ENCODE measurements at regions not wholly inside any gene's neighbourhood (a gene's known extent, or its start where the extent isn't known, plus 50 kb on each side); places are given as distances from the start of the nearest gene placed in this dataset.

DNA sequence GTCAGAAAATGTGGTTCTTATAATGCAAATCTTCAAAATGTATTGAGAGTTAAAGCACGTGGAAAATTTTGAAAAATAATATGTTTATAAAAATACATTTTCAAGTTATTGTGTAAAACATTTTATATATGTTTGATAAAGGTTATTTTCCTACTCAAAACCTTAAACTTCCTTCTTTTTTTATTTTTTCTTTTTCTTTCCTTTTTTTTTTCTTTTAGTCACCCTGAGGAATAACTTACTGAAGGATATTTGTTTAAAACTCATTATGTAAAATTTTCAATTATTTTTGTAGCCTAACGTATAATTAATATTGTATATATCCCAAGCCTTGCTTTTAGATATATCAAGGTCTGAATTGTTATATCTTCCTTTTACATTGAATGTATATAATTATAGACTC, 346.8 kb upstream of the GYPC start:
- no peaks in the 10 kb centered on the region for H3K36me3 ChIP-seq (replicated peaks; ENCODE audit: insufficient read depth, low read length)
- TF ChIP-seq EZH2 (optimal IDR thresholded peaks at IDR 0.05; ENCODE audit: low read depth, low read length), result no peak
- TF ChIP-seq, protein P1, sequence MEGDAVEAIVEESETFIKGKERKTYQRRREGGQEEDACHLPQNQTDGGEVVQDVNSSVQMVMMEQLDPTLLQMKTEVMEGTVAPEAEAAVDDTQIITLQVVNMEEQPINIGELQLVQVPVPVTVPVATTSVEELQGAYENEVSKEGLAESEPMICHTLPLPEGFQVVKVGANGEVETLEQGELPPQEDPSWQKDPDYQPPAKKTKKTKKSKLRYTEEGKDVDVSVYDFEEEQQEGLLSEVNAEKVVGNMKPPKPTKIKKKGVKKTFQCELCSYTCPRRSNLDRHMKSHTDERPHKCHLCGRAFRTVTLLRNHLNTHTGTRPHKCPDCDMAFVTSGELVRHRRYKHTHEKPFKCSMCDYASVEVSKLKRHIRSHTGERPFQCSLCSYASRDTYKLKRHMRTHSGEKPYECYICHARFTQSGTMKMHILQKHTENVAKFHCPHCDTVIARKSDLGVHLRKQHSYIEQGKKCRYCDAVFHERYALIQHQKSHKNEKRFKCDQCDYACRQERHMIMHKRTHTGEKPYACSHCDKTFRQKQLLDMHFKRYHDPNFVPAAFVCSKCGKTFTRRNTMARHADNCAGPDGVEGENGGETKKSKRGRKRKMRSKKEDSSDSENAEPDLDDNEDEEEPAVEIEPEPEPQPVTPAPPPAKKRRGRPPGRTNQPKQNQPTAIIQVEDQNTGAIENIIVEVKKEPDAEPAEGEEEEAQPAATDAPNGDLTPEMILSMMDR (IDR thresholded peaks at IDR 0.05; ENCODE audit: low read length), result no peak
- H4K20me1 ChIP-seq (ENCODE audit: insufficient read depth, low read length), result no peaks in the 10 kb centered on the region
- no peak overlapping the region for H3K4me3 ChIP-seq (ENCODE audit: low read length)
- H3K9me2 ChIP-seq (replicated peaks; ENCODE audit: insufficient read depth, low read length), result no peaks in the 10 kb centered on the region
- H3K4me2 ChIP-seq (ENCODE audit: low read depth, low read length), result no peak overlapping the region
- no peak overlapping the region for H3K27ac ChIP-seq (ENCODE audit: low read length)
- H2AFZ ChIP-seq (ENCODE audit: low read length), result no peak overlapping the region
- H3K9ac ChIP-seq (ENCODE audit: low read length), result no peak overlapping the region
- no peaks in the 10 kb centered on the region for H3F3A ChIP-seq (ENCODE audit: insufficient read depth, low read length)
- H3K27me3 ChIP-seq (replicated peaks; ENCODE audit: insufficient read depth, low read length), result no peaks in the 10 kb centered on the region
- no peak for DNase-seq
- H3K9me3 ChIP-seq (replicated peaks; ENCODE audit: insufficient read depth, low read length), result no peaks in the 10 kb centered on the region
- H3K79me2 ChIP-seq (ENCODE audit: low read length), result no peaks in the 10 kb centered on the region
- H3K4me1 ChIP-seq (ENCODE audit: low read length), result no peaks in the 10 kb centered on the region

DNA sequence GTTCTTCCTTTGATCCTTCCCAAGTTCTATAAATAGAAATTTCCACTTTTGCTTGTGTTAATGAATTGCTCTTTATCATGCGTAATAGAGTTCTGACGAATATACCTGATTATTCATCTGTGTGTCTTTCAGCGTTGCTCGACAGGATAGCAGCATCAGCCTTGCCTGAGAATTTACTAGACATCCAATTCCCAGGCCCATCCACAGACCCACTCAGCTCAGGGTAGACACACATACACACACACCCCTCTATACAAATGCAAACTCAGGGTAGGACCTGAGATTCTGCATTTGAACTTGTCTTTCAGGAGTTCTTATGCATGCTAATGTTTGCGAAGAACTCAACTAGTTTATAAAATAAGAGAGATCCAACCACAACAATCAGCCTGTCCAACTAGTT, 343.4 kb upstream of the GYPC start:
- no peaks in the 10 kb centered on the region for H3F3A ChIP-seq (ENCODE audit: insufficient read depth, low read length)

DNA sequence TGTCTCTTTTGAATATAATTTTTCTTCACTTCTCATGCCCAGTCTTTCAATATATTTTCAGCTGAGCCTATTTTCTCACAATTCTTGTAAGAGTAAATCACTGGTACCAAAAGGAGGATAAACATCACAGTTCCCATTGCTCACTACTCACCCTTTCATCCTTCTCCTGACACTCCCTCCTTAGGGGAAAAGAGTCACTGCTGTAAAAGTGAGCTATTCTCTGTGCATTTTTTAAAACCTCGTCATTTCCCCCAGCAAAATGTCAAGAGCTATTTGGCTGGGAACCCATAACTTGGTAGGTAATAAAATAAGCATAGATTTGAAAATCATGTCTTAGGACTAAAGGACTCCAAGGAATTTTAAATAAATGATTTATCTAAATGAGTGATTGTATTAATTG, 340.1 kb upstream of the GYPC start:
- Histone ChIP-seq H3K27ac (ENCODE audit: low read length) (no peak overlapping the region), H3K4me2 (ENCODE audit: low read depth, low read length) (no peak overlapping the region), H2AFZ (ENCODE audit: low read length) (no peak overlapping the region), H3K79me2 (ENCODE audit: low read length) (no peaks in the 10 kb centered on the region), H3K9me3 (replicated peaks; ENCODE audit: insufficient read depth, low read length) (no peaks in the 10 kb centered on the region), H3K4me3 (ENCODE audit: low read length) (no peak overlapping the region), H4K20me1 (ENCODE audit: insufficient read depth, low read length) (no peaks in the 10 kb centered on the region), H3K9ac (ENCODE audit: low read length) (no peak overlapping the region), H3K9me2 (replicated peaks; ENCODE audit: insufficient read depth, low read length) (no peaks in the 10 kb centered on the region), H3K36me3 (replicated peaks; ENCODE audit: insufficient read depth, low read length) (no peaks in the 10 kb centered on the region), H3K27me3 (replicated peaks; ENCODE audit: insufficient read depth, low read length) (no peaks in the 10 kb centered on the region), H3F3A (ENCODE audit: insufficient read depth, low read length) (no peaks in the 10 kb centered on the region), H3K4me1 (ENCODE audit: low read length) (no peaks in the 10 kb centered on the region)
- TF ChIP-seq EZH2 (optimal IDR thresholded peaks at IDR 0.05; ENCODE audit: low read depth, low read length) (no peak), EZH2phosphoT487 (IDR thresholded peaks at IDR 0.05; ENCODE audit: low read length) (no peak)
- TF ChIP-seq, protein P1 (IDR thresholded peaks at IDR 0.05; ENCODE audit: low read length), result no peak
- DNase-seq, result no peak

More for the DNA sequence above, 343.4 kb upstream of the GYPC start:
- no peak overlapping the region for H3K9ac ChIP-seq (ENCODE audit: low read length)
- no peak overlapping the region for H2AFZ ChIP-seq (ENCODE audit: low read length)
- no peaks in the 10 kb centered on the region for H3K36me3 ChIP-seq (replicated peaks; ENCODE audit: insufficient read depth, low read length)
- TF ChIP-seq EZH2phosphoT487 (IDR thresholded peaks at IDR 0.05; ENCODE audit: low read length) (no peak), EZH2 (optimal IDR thresholded peaks at IDR 0.05; ENCODE audit: low read depth, low read length) (no peak)
- TF ChIP-seq, protein P1 (IDR thresholded peaks at IDR 0.05; ENCODE audit: low read length), result no peak
- H3K27ac ChIP-seq (ENCODE audit: low read length), result no peak overlapping the region
- H3K4me2 ChIP-seq (ENCODE audit: low read depth, low read length), result no peak overlapping the region
- no peaks in the 10 kb centered on the region for H3K9me2 ChIP-seq (replicated peaks; ENCODE audit: insufficient read depth, low read length)
- H3K9me3 ChIP-seq (replicated peaks; ENCODE audit: insufficient read depth, low read length), result no peaks in the 10 kb centered on the region
- H3K79me2 ChIP-seq (ENCODE audit: low read length), result no peaks in the 10 kb centered on the region
- no peak overlapping the region for H3K4me3 ChIP-seq (ENCODE audit: low read length)
- no peaks in the 10 kb centered on the region for H4K20me1 ChIP-seq (ENCODE audit: insufficient read depth, low read length)
- H3K27me3 ChIP-seq (replicated peaks; ENCODE audit: insufficient read depth, low read length), result no peaks in the 10 kb centered on the region
- no peak for DNase-seq
- H3K4me1 ChIP-seq (ENCODE audit: low read length), result no peaks in the 10 kb centered on the region
